ENCODE measurements at regions not wholly inside any gene's neighbourhood (a gene's known extent, or its start where the extent isn't known, plus 50 kb on each side); places are given as distances from the start of the nearest gene placed in this dataset.

GRCh38 chr3:40613306-40613705 is 88.5 kb downstream of the ZNF621 start:
- TF ChIP-seq CTCF (conservative IDR thresholded peaks at IDR 0.05; ENCODE audit: control insufficient read depth, insufficient read depth, low read depth, low read length): no peak
- no peak overlapping the region for H3K4me3 ChIP-seq (ENCODE audit: control insufficient read depth, low read depth, low read length)
- DNase-seq (ENCODE audit: low read depth): no peak

DNA sequence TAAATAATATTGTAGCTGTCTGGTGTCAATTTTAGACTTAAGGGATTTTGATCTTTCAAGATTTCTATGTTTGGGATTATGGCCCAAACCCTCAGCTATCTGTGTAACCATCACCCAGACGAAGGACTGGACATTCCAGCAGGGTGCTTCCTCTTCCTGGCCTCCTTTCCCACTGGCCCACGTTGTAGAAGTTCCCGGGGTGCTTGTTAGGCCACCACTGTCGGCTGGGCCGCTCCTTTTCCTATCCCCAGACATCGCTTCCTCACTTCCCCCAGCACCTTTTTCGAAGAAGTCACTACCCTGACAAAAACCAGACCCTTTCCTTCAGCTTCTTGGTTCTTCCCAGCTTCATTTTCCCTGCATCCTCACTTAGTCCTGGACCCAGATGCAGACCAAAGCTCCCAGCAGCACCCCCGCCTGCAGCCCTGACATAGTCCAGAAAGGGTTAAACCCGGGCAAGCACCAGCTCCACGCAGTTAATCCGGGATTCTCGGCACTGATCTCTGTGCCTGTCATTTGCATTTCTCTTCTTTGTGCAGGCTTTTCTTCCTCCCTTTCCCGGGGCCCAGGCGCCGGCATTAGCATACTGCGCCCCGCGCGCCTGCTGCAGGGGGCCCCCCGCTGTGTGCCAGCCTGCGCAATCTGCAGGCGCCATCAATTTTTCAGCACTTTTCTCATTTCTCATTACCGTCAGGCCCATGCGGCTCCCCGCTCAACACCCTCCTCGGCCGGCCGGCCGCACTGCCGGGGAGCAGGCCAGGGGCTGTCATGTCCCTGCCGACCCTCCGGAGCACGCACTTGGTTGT is 90.6 kb downstream of the ZNF621 start:
- no peak for TF ChIP-seq CTCF (conservative IDR thresholded peaks at IDR 0.05; ENCODE audit: control insufficient read depth, insufficient read depth, low read depth, low read length)
- no peak for DNase-seq (ENCODE audit: low read depth)
- H3K4me3 ChIP-seq (ENCODE audit: control insufficient read depth, low read depth, low read length): no peak overlapping the region

DNA sequence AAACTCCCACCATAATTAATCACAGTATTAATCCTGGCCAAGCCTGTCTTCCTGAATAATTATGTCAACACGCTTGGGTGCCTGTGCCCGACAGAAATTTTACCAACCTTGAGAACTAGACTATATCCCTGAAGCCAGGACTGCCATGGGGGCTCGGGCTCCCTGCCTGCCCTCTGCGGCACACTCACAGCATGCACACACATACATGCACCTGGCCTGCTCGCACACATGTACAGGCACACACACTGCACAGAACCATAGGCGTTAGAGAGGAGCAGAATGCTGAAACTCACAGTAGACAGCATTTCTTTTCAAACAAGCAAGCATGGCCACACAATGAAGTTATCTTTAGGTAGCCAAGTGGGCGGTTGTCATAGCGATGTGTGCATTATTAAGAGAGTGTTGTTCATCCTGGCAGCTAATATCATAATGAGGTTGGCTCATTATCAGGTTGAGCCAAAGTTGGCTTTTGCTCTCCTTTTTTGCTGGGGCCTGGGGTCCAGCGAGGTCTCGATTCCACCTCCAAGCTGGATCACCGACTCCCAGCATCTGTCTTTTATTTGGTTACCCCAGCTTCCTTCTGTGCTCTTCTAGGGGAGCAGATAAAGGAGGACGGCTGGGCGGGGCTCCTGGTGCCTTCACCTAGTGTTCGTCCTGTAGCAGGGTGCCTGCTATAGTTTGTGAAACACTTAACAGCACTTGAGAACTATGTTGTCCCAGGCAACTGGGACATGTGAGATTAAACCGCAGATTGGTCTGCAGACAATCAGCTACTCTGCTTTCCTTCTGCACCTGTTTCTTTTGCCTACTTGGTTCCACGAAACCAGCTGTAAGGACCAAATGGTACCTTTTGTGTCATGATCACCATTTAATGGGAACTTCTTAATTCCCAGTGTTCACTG is 91.4 kb downstream of the ZNF621 start:
- no peak for TF ChIP-seq CTCF (conservative IDR thresholded peaks at IDR 0.05; ENCODE audit: control insufficient read depth, insufficient read depth, low read depth, low read length)
- H3K4me3 ChIP-seq (ENCODE audit: control insufficient read depth, low read depth, low read length): no peak overlapping the region
- no peak for DNase-seq (ENCODE audit: low read depth)

DNA sequence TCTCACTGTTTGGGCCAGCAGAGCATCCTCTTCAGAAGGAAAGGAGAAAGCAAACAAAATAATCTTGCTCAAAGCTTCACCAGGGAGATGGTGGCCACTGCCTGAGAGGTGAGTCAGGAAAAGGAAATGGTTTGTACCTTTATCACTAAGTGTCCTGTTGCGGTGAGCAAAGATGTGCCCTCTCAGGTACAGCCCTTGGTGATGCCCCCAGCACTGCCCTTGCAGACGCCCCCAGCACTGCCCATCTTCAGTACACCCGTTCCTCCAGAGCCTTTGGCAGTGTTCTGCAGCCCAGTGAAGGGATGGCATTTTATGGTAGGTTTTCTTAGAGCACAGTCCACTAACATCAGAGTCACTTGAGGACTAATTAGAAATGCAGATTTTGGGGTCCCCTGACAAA is 92.3 kb downstream of the ZNF621 start:
- no peak for TF ChIP-seq CTCF (conservative IDR thresholded peaks at IDR 0.05; ENCODE audit: control insufficient read depth, insufficient read depth, low read depth, low read length)
- no peak overlapping the region for H3K4me3 ChIP-seq (ENCODE audit: control insufficient read depth, low read depth, low read length)
- DNase-seq (ENCODE audit: low read depth): no peak

DNA sequence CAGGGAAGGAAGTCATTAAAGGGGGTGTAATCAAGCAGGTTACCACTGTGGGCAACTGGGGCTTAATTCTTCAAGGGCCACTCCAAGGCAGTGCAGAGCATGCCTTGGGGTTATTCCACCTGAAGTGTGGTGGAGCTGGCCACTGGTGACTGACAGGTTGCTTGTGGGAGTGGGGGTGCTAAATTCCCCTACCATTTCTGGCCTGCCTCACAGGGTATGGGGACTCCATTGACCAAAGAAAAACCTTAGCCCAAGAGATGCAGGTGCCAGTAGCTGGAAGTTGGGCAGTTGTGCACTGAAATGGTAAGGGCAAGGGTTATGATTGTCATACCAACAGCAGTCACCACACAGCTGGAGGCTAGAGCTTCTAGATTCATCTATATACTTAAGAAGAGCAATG is 93.4 kb downstream of the ZNF621 start:
- DNase-seq (ENCODE audit: low read depth): no peak
- no peak overlapping the region for H3K4me3 ChIP-seq (ENCODE audit: control insufficient read depth, low read depth, low read length)
- TF ChIP-seq CTCF (conservative IDR thresholded peaks at IDR 0.05; ENCODE audit: control insufficient read depth, insufficient read depth, low read depth, low read length): no peak

DNA sequence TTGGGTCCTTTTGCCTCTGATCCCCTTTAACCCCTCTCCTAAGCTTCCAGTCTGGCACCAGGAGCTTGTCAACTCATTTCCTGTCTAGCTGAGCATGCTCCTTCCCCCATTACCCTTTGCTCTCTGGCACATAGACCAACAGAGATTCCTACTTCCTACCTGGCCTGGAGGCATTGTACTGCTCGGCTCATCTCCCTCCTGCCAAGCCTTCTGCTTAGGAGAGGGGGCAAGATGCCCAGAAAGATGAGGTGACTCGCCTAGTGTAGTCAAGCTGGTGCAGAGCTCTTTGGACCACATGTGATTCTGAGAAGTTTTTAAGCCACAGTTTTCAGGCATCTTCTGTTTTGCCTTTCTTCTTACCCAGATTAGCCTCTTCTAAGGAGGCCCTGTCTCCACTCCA is 95.4 kb downstream of the ZNF621 start:
- no peak for TF ChIP-seq CTCF (conservative IDR thresholded peaks at IDR 0.05; ENCODE audit: control insufficient read depth, insufficient read depth, low read depth, low read length)
- H3K4me3 ChIP-seq (ENCODE audit: control insufficient read depth, low read depth, low read length): no peak overlapping the region
- DNase-seq (ENCODE audit: low read depth): peak; percentile 3

Measured in fibroblast of mammary gland (primary cell).